ENCODE measurements at regions not wholly inside any gene's neighbourhood (a gene's known extent, or its start where the extent isn't known, plus 50 kb on each side); places are given as distances from the start of the nearest gene placed in this dataset.

- DNase-seq (ENCODE audit: low read depth): no peak
- TF ChIP-seq CTCF (IDR thresholded peaks at IDR 0.05; ENCODE audit: control insufficient read depth, extremely low read depth, insufficient read depth): no peak
- H3K4me3 ChIP-seq (ENCODE audit: low read depth, low read length): no peak overlapping the region
Measured at GRCh38 chr20:53706008-53706465, 112.4 kb upstream of the ZNF217 start.

GRCh38 chr20:53702617-53703016 lies 109.0 kb upstream of the ZNF217 start:
- no peak for TF ChIP-seq CTCF (IDR thresholded peaks at IDR 0.05; ENCODE audit: control insufficient read depth, extremely low read depth, insufficient read depth)
- DNase-seq (ENCODE audit: low read depth): no peak

GRCh38 chr20:53699906-53700305 lies 106.3 kb upstream of the ZNF217 start:
- H3K4me3 ChIP-seq (ENCODE audit: low read depth, low read length): no peak overlapping the region
- DNase-seq (ENCODE audit: low read depth): no peak
- TF ChIP-seq CTCF (IDR thresholded peaks at IDR 0.05; ENCODE audit: control insufficient read depth, extremely low read depth, insufficient read depth): no peak

More at GRCh38 chr20:53702617-53703016, 109.0 kb upstream of the ZNF217 start:
- H3K4me3 ChIP-seq (ENCODE audit: low read depth, low read length): no peak overlapping the region

GRCh38 chr20:53699085-53699674 lies 105.5 kb upstream of the ZNF217 start:
- no peak overlapping the region for H3K4me3 ChIP-seq (ENCODE audit: low read depth, low read length)
- no peak for TF ChIP-seq CTCF (IDR thresholded peaks at IDR 0.05; ENCODE audit: control insufficient read depth, extremely low read depth, insufficient read depth)
- DNase-seq (ENCODE audit: low read depth): no peak

- no peak for DNase-seq (ENCODE audit: low read depth)
- no peak overlapping the region for H3K4me3 ChIP-seq (ENCODE audit: low read depth, low read length)
- no peak for TF ChIP-seq CTCF (IDR thresholded peaks at IDR 0.05; ENCODE audit: control insufficient read depth, extremely low read depth, insufficient read depth)
Measured at GRCh38 chr20:53698371-53698978, 104.8 kb upstream of the ZNF217 start.

- DNase-seq (ENCODE audit: low read depth): no peak
- H3K4me3 ChIP-seq (ENCODE audit: low read depth, low read length): no peak overlapping the region
- no peak for TF ChIP-seq CTCF (IDR thresholded peaks at IDR 0.05; ENCODE audit: control insufficient read depth, extremely low read depth, insufficient read depth)
Measured at GRCh38 chr20:53695797-53696527, 102.3 kb upstream of the ZNF217 start.

Data from LNCaP clone FGC (cell line).